ENCODE measurements at regions not wholly inside any gene's neighbourhood (a gene's known extent, or its start where the extent isn't known, plus 50 kb on each side); places are given as distances from the start of the nearest gene placed in this dataset.

- TF ChIP-seq, protein P1, sequence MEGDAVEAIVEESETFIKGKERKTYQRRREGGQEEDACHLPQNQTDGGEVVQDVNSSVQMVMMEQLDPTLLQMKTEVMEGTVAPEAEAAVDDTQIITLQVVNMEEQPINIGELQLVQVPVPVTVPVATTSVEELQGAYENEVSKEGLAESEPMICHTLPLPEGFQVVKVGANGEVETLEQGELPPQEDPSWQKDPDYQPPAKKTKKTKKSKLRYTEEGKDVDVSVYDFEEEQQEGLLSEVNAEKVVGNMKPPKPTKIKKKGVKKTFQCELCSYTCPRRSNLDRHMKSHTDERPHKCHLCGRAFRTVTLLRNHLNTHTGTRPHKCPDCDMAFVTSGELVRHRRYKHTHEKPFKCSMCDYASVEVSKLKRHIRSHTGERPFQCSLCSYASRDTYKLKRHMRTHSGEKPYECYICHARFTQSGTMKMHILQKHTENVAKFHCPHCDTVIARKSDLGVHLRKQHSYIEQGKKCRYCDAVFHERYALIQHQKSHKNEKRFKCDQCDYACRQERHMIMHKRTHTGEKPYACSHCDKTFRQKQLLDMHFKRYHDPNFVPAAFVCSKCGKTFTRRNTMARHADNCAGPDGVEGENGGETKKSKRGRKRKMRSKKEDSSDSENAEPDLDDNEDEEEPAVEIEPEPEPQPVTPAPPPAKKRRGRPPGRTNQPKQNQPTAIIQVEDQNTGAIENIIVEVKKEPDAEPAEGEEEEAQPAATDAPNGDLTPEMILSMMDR (IDR thresholded peaks at IDR 0.05; ENCODE audit: low read length): no peak
- no peak for TF ChIP-seq EZH2 (optimal IDR thresholded peaks at IDR 0.05; ENCODE audit: low read depth, low read length)
Measured at GRCh38 chr4:106607558-106607957, 239.0 kb upstream of the GIMD1 start.

Data from MM.1S (cell line).